ENCODE measurements at regions not wholly inside any gene's neighbourhood (a gene's known extent, or its start where the extent isn't known, plus 50 kb on each side); places are given as distances from the start of the nearest gene placed in this dataset.
"Not testable (repeated sequence)": the region's sequence is repeated elsewhere in the genome, so short reads cannot be mapped to it uniquely, and the experiment has no call there.

GRCh38 chr9:106456581-106456980 lies 406.4 kb upstream of the ZNF462 start:
- DNase-seq, result no peak

GRCh38 chr9:106467113-106467864 lies 395.7 kb upstream of the ZNF462 start:
- DNase-seq, result no peak

GRCh38 chr9:106467865-106468164 lies 395.2 kb upstream of the ZNF462 start:
- no peak for DNase-seq

DNA sequence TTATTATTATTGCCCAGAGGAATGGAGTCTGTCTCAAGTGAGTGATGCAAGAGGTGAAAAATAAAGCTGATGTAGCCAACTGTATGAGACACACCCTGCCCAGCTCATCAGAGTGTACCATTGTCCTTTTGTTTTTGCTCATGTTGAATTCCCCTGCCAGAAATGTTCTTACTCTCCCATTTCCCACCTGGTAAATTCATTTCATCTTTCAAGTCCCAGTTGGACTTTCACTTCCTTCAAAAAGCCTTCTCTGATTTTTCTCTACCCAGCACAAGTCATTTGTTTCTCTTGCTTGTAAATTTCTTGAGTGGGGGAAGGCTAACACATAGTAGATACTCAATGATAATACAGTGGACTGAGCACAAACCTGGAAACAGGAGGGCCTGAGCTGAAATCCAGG lies 394.5 kb upstream of the ZNF462 start:
- no peak for DNase-seq

DNA sequence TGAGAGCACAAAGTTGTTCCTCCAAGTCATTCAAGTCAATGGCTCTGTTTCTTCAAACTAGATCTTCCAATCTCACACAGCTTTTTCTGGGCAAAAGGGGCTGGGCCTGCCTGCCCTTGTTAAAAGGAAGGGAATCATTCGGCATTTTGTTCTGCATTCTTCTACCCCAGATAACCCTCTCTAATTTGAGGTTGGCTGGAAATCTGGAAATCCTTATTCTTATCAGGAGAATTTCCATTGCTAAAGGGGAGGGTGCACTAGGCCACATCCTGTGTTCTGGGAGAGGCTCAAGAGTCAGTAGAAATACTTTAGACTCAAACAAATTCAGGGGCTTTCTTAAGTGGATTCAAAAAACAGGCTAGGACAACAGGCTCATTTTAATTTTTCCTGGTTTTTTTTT lies 384.7 kb upstream of the ZNF462 start:
- DNase-seq, result no peak

- no peak for DNase-seq
Measured at GRCh38 chr9:106478727-106479126, 384.2 kb upstream of the ZNF462 start.

DNA sequence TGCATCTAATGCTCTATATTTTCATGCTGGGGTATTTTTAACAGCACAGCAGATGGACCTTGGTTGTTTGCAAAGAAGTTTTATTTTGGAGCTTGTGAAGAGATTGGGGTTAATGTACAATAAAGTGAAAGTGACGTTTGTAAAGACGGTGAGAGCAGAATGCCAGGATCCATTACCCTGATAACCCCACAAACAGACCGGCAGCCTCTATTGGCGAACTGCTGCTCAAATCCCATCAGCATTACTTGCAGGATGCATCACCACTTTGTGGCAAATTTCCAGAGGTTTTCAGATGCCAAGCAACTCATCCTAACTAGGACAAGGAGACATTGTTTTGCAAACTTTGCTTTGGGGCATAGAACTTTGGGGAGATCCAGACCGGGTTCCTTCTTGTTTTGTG lies 383.3 kb upstream of the ZNF462 start:
- no peak for DNase-seq

- no peak for DNase-seq
Measured at GRCh38 chr9:106481013-106481609, 381.9 kb upstream of the ZNF462 start.

- no peak for DNase-seq
Measured at GRCh38 chr9:106482733-106483132, 380.2 kb upstream of the ZNF462 start.

DNA sequence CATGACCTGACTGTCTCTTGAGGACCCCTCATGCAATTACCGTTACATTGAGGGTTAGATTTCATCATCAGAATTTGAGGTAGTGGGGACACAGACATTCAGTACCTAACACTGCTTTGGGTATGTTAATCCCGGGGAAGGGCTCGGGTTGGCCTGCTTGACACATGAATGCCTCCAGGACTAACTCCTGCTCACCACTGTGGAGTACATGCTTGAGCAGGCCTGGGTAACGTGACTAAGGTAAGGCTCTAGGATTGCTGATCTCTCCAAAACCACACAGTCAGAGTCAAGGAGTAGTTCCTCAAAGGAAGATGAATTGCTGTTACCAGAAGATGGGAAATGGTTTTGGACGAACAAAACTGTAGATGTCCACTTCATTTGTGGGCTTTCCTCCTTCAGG lies 376.3 kb upstream of the ZNF462 start:
- no peak for DNase-seq

GRCh38 chr9:106487266-106487665 lies 375.7 kb upstream of the ZNF462 start:
- DNase-seq, result no peak

- not testable (repeated sequence) for DNase-seq
Measured at GRCh38 chr9:106492126-106492525, 370.8 kb upstream of the ZNF462 start.

GRCh38 chr9:106500171-106500570 lies 362.8 kb upstream of the ZNF462 start:
- no peak for DNase-seq

DNA sequence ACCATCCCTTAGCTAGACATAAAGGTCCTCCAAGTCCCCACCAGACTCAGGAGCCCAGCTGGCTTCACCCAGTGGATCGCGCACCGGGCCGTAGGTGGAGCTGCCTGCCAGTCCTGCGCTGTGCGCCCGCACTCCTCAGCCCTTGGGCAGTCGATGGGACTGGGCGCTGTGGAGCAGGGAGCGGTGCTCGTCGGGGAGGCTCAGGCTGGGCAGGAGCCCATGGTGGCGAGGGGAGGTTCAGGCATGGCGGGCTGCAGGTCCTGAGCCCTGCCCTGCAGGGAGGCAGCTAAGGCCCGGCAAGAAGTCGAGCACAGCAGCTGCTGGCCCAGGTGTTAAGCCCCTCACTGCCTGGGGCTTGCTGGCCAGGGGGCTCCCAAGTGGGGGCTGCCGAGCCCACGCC lies 361.8 kb upstream of the ZNF462 start:
- not testable (repeated sequence) for DNase-seq

DNA sequence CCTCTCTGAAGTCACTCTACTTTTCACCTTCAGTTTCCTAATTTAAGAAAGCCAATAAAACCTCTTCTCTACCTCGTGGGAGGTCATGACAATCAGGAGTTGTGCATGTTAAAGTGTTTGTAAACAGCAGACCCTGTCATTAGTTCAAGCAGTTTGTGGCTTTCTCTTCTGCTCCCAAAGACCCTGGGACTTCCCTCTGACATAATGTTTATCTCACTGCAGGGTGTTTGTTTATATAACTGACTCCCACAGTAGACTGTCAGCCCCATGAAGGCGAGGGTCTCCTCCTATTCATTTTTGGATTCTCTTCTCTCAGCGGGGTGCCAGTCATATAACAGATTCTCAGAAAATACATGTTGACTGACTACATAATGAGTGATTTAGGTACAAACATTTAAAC lies 360.0 kb upstream of the ZNF462 start:
- DNase-seq, result no peak

DNA sequence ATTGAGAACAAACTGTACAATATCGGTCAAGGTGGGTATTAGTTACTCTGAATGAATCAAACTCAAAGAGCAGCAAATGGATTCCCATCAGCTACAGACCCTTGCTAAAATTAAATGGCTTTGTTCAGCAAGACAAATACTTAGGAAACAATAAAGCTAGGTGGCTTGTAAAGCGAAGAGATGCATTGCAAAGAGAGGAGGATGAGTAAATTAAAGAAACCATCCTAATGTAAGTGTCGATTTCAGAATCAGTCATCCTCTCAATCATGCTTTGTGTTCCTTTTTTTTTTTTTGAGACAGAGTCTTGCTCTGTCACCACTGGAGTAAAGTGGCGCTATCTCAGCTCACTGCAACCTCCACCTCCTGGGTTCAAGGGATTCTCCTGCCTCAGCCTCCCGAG lies 359.2 kb upstream of the ZNF462 start:
- no peak for DNase-seq

DNA sequence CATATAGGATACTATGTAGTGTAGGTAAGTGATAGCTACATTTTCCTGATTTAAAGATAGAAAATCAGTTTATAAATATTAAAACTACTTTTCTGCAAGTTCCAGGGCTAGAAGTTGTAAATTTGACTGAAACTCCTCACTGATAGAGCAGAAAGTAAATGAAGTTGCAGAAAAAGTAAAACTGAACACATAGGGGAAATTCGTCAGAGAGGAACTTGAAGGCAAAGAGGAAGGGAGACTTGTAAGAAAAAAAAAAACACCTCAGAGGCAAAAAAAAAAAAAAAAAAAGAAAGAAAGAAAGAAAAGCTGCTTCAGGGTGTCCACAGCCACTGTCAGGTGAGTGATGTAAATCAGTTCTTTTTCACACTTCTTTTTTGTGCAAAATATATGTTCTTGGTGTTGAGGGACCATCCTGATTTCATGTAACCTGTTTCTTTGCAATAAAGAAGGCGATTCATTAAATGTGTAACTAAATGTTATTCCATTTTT lies 336.2 kb upstream of the ZNF462 start:
- DNase-seq, result peak; percentile 8

DNA sequence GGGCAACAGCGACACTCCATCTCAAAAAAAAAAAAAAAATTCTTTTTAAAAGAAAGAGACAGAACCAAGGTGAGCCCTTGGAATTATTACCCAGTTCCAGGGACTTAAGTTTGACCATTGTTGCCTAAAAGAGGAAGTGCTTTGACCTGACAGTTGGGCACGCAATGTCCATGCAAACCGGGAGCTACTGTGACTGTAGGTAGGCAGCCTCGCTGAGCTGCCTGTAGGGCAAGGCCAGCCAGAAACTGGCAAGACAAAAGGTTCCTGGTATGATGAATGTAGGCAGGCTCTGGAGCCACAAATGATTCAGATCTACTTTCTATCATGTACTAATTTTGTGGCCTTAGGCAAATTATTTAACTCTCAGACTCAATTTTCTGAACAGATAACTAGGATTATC lies 334.8 kb upstream of the ZNF462 start:
- DNase-seq, result no peak

DNA sequence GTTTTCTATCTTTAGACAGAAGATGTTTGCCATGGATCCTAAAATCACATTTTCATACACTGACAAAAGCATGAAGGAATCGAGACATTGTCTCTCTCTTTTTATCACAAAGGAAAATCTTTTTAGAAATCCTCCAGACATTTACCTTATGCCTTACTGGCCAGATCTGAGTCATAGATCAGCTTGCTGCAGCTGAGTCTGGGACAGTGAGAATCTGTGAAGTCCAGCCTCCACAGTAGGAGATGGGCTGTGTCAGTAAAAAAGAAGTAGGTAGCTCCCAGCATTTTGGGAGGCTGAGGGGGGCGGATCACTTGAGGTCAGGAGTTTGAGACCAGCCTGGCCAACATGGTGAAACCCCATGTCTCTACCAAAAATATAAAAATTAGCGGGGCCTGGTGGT lies 333.4 kb upstream of the ZNF462 start:
- no peak for DNase-seq

GRCh38 chr9:106531491-106531890 lies 331.5 kb upstream of the ZNF462 start:
- DNase-seq, result peak; percentile 46

DNA sequence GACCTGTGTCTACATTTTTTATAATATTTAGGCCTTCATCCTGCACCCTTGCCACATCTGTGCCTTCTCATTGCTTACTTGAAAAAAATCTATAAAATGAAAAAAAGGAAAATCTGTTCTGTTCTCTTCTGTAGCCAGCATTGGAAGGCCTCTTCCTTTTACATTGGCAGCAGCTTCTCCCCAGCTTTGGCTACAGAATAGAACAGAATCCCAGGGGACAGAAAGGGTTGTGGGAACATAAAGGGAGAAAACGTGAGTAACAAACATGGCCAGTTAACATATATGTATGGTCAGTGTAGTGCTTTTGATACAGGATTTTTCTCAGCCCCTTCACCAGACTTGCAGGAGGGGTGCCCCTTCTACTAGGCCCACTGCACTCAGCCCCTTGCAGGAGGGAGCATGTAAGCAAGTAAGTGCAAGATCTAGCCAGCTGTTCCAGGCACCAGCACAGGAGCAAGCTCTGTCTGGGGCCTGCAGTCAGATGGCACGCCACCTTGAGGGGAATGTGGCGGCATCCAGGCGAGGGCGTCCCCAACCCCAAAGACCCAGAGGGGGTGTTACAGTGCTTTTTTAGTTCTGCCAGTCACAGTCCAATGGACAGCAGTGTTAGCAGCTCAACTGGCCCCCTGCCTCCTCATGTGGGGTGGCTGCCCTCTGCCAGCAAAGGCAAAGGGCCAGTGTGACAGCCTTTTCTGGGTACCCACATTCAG lies 330.5 kb upstream of the ZNF462 start:
- no peak for DNase-seq

GRCh38 chr9:106534800-106535199 lies 328.2 kb upstream of the ZNF462 start:
- no peak for DNase-seq

DNA sequence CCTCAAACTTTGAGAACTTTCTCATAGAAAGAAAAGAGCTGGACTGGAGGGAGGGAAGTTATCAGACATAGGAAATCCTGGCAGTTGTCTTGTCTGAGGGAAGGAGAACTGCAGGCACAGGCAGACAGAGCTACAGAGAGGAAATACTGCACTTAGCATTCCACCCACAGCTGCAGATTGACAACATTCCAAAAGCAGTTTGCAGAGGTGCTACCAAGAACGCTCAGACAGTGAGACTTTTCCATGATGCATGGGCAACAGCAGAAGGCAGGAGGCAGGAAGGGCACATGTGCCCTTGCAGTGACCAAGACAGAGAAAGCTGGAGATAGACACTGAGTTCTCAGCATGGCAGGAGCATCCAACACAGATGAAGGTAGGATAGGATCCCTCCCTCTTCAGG lies 327.5 kb upstream of the ZNF462 start:
- peak; percentile 22 for DNase-seq

GRCh38 chr9:106557996-106558667 lies 304.8 kb upstream of the ZNF462 start:
- DNase-seq, result no peak
